ENCODE measurements at regions not wholly inside any gene's neighbourhood (a gene's known extent, or its start where the extent isn't known, plus 50 kb on each side); places are given as distances from the start of the nearest gene placed in this dataset.
A peak's percentile ranks its signal among the peaks of the same experiment; 100 is the strongest.

GRCh38 chr5:91443761-91444467 lies 60.8 kb upstream of the ARRDC3 start:
- DNase-seq: no peak

GRCh38 chr5:91443023-91443422 lies 59.9 kb upstream of the ARRDC3 start:
- no peak for DNase-seq

GRCh38 chr5:91441082-91441481 lies 58.0 kb upstream of the ARRDC3 start:
- DNase-seq: no peak

- DNase-seq: no peak
These were observed 55.8 kb upstream of the ARRDC3 start for GRCh38 chr5:91438871-91439270.

GRCh38 chr5:91436241-91436640 lies 53.1 kb upstream of the ARRDC3 start:
- no peak for DNase-seq

- DNase-seq: peak; percentile 31
These were observed 51.2 kb upstream of the ARRDC3 start for GRCh38 chr5:91434348-91434747.

- DNase-seq: no peak
These were observed 50.7 kb upstream of the ARRDC3 start for GRCh38 chr5:91433861-91434260.
